GM12878 (cell line): ENCODE measurements at regions not wholly inside any gene's neighbourhood (a gene's known extent, or its start where the extent isn't known, plus 50 kb on each side); places are given as distances from the start of the nearest gene placed in this dataset.

ENCODE experiments used
- ATAC-seq: fragments of 200-7000 bp; cut with Tn5 transposase; 3 replicates; pipeline ENCODE4 v1.9.1; 2020; ENCODE audit warnings: mild to moderate bottlenecking, moderate library complexity
- BruUV-seq: library from RNA; stranded (reverse); fragments of 400-500 nt; replicated peaks from 2 replicates; lab custom pipeline; 2021; lab: Mats Ljungman, UMichigan
- CTCF ChIA-PET: fragments of 300-600 bp; sonication (Branson Sonifier 250); formaldehyde crosslinking; extraction: SDS; loops from one replicate; lab custom pipeline; 2021; ENCODE audit warnings: inconsistent platforms; lab: Yijun Ruan, JAX
- POLR2A ChIA-PET: fragments of 350-600 bp; formaldehyde crosslinking; extraction: SDS; loops from one replicate; lab custom pipeline; 2021; ENCODE audit warnings: inconsistent platforms; lab: Charles Lee
- RAD21 ChIA-PET: fragments of 300-600 bp; sonication (Branson Sonifier 250); formaldehyde crosslinking; loops from one replicate; lab custom pipeline; 2023; ENCODE audit warnings: antibody characterized with exemption; ENCODE audit not compliant: unreplicated experiment; lab: Charles Lee
- SMC1A ChIA-PET: fragments of 300-600 bp; sonication (Branson Sonifier 250); formaldehyde crosslinking; loops from one replicate; lab custom pipeline; 2023; ENCODE audit not compliant: unreplicated experiment, uncharacterized antibody; lab: Charles Lee
- DNase-seq: peaks from one replicate; pipeline ENCODE4 v3.0.0-alpha.2; 2011; ENCODE audit warnings: low read depth, low spot score
- FAIRE-seq: peaks from 3 replicates; lab custom pipeline; 2011; peaks lifted over from hg19 to GRCh38; lab: Jason Lieb, UNC
- H2AFZ ChIP-seq: 2 replicates; pipeline ENCODE4 v1.6.0; 2011; ENCODE audit warnings: low read depth, low read length, control low read depth; ENCODE audit not compliant: control insufficient read depth
- H3K27ac ChIP-seq: 2 replicates; pipeline ENCODE4 v1.5.1; 2011; ENCODE audit warnings: control low read depth; ENCODE audit not compliant: control insufficient read depth, insufficient read depth
- H3K27me3 ChIP-seq, 2 experiments: replicated peaks in 1 of 2; 2 replicates each; pipeline versions ENCODE4 v1.6.0 to v1.6.1; 2011; ENCODE audit warnings: low read length in 1 of 2; ENCODE audit not compliant: control insufficient read depth in 2 of 2, insufficient read depth in 2 of 2
- H3K36me3 ChIP-seq, 2 experiments: 2 replicates each; pipeline ENCODE4 v1.5.1; 2011; ENCODE audit warnings: low read length in 1 of 2; ENCODE audit not compliant: control insufficient read depth in 2 of 2, insufficient read depth in 2 of 2
- H3K4me1 ChIP-seq: 2 replicates; pipeline ENCODE4 v1.6.1; 2011; ENCODE audit warnings: mild to moderate bottlenecking, low read length, moderate library complexity, mixed read lengths; ENCODE audit not compliant: control insufficient read depth, insufficient read depth
- H3K4me2 ChIP-seq: 2 replicates; pipeline ENCODE4 v1.6.0; 2011; ENCODE audit warnings: control low read depth; ENCODE audit not compliant: control insufficient read depth, insufficient read depth
- H3K4me3 ChIP-seq: fragments of 200-600 bp; sonication (generic); 2 replicates; pipeline ENCODE4 v1.5.1; 2016
- H3K79me2 ChIP-seq: 2 replicates; pipeline ENCODE4 v1.6.0; 2011; ENCODE audit warnings: low read length; ENCODE audit not compliant: control insufficient read depth, insufficient read depth
- H3K9ac ChIP-seq: 2 replicates; pipeline ENCODE4 v1.8.0; 2011; ENCODE audit warnings: low read length, control low read depth, mixed read lengths; ENCODE audit not compliant: control insufficient read depth, insufficient read depth
- H3K9me3 ChIP-seq: replicated peaks from 3 replicates; pipeline ENCODE4 v1.5.1; 2011; ENCODE audit warnings: mild to moderate bottlenecking, low read length; ENCODE audit not compliant: control insufficient read depth, insufficient read depth
- H4K20me1 ChIP-seq: 2 replicates; pipeline ENCODE4 v1.6.0; 2011; ENCODE audit not compliant: control insufficient read depth, insufficient read depth
- ATF7 ChIP-seq: fragments of 450-650 bp; IDR thresholded peaks from 2 replicates; pipeline ENCODE4 v1.6.1; 2016; ENCODE audit warnings: low read depth, mild to moderate bottlenecking
- BCLAF1 ChIP-seq: fragments of 450-650 bp; IDR thresholded peaks from 2 replicates; pipeline ENCODE4 v1.6.1; 2017; ENCODE audit warnings: antibody characterized with exemption, mild to moderate bottlenecking, moderate library complexity
- CREB1 ChIP-seq: IDR thresholded peaks from 2 replicates; pipeline ENCODE4 v1.6.1; 2012; ENCODE audit warnings: low read depth, mild to moderate bottlenecking, inconsistent platforms
- E4F1 ChIP-seq: fragments of 450-650 bp; IDR thresholded peaks from 2 replicates; pipeline ENCODE4 v1.6.1; 2018; ENCODE audit warnings: borderline replicate concordance, mild to moderate bottlenecking; ENCODE audit not compliant: partially characterized antibody
- ESRRA ChIP-seq: IDR thresholded peaks from 2 replicates; pipeline ENCODE4 v1.6.1; 2012; ENCODE audit warnings: mild to moderate bottlenecking, low read length, improper control_type of control experiment
- MYB ChIP-seq: fragments of 150-350 bp; IDR thresholded peaks from 2 replicates; pipeline ENCODE4 v1.6.1; 2014; ENCODE audit warnings: mild to moderate bottlenecking, low read depth, low read length, borderline replicate concordance
- MYC ChIP-seq: IDR thresholded peaks from 2 replicates; pipeline ENCODE4 v1.6.1; 2011; ENCODE audit warnings: mild to moderate bottlenecking, low read length, moderate library complexity, inconsistent platforms; ENCODE audit not compliant: insufficient read depth, insufficient replicate concordance, insufficient read length, severe bottlenecking
- NFYB ChIP-seq: IDR thresholded peaks from 2 replicates; pipeline ENCODE4 v1.6.1; 2011; ENCODE audit warnings: low read depth, mild to moderate bottlenecking, low read length, improper control_type of control experiment, moderate library complexity; ENCODE audit not compliant: insufficient read depth
- PML ChIP-seq: IDR thresholded peaks from 2 replicates; pipeline ENCODE4 v1.6.1; 2012; ENCODE audit warnings: low read length, inconsistent platforms
- RBBP5 ChIP-seq: fragments of 200-600 bp; sonication (generic); conservative IDR thresholded peaks from 2 replicates; pipeline ENCODE4 v1.6.1; 2016
- RELA ChIP-seq: fragments of 450-650 bp; IDR thresholded peaks from 2 replicates; pipeline ENCODE4 v1.8.0; 2014; ENCODE audit warnings: borderline replicate concordance; ENCODE audit not compliant: partially characterized antibody
- RELB ChIP-seq: fragments of 450-650 bp; IDR thresholded peaks from 2 replicates; pipeline ENCODE4 v1.6.1; 2017; ENCODE audit warnings: low read depth, mild to moderate bottlenecking, moderate library complexity
- RUNX3 ChIP-seq: IDR thresholded peaks from 2 replicates; pipeline ENCODE4 v1.6.1; 2012; ENCODE audit warnings: low read length, inconsistent platforms
- SREBF2 ChIP-seq: IDR thresholded peaks from 2 replicates; pipeline ENCODE4 v1.6.1; 2012; ENCODE audit warnings: mild to moderate bottlenecking, low read length
- STAT3 ChIP-seq: IDR thresholded peaks from 2 replicates; pipeline ENCODE4 v1.6.1; 2011; ENCODE audit warnings: low read depth, low read length, improper control_type of control experiment
- SUZ12 ChIP-seq: fragments of 200-600 bp; sonication (generic); IDR thresholded peaks from one replicate; pipeline ENCODE4 v1.6.1; 2018; ENCODE audit warnings: antibody characterized with exemption, mild to moderate bottlenecking; ENCODE audit not compliant: unreplicated experiment
- TAF1 ChIP-seq: IDR thresholded peaks from 2 replicates; pipeline ENCODE4 v1.6.1; 2011; ENCODE audit warnings: mild to moderate bottlenecking, low read depth, low read length, borderline replicate concordance
- ZBED1 ChIP-seq: IDR thresholded peaks from 2 replicates; pipeline ENCODE4 v1.6.1; 2016; ENCODE audit warnings: borderline replicate concordance
- ZZZ3 ChIP-seq: IDR thresholded peaks from 2 replicates; pipeline ENCODE4 v1.6.1; 2011; ENCODE audit warnings: low read depth; ENCODE audit not compliant: control insufficient read depth, insufficient read length
- WGBS: methylation state at CpG from one replicate; pipeline ENCODE4 v1.1.6; 2016; ENCODE audit warnings: low lambda C conversion rate; ENCODE audit not compliant: insufficient replicate concordance, insufficient coverage; ENCODE audit errors: missing lambda C conversion rate; 5-methylcytosine and 5-hydroxymethylcytosine counted together
- in situ Hi-C: fragments of 300-500 bp; cut with MboI; formaldehyde crosslinking; loops from 9 replicates; pipeline ENCODE4 v1.14.3; 2018; ENCODE audit warnings: mixed read lengths
- intact Hi-C: fragments of 100-400 bp; cut with micrococcal nuclease; formaldehyde crosslinking; loops from one replicate; pipeline ENCODE4 v1.14.2; 2022; ENCODE audit not compliant: unreplicated experiment

- no peaks in the 10 kb centered on the region for H3K9me3 ChIP-seq
- 2% methylated on average over 3 of the region's 3 CpGs for WGBS
- H2AFZ ChIP-seq = no peak overlapping the region
- H3K9ac ChIP-seq = no peak overlapping the region
- H3K4me2 ChIP-seq = no peak overlapping the region
- ChIA-PET CTCF (no interaction called here), POLR2A (no interaction called here), RAD21 (no interaction called here), SMC1A (no interaction called here)
- no peak overlapping the region for H3K4me3 ChIP-seq
- no peaks in the 10 kb centered on the region for H3K27me3 ChIP-seq
- FAIRE-seq = no peak
- DNase-seq = no peak
- no peaks in the 10 kb centered on the region for H3K36me3 ChIP-seq
- no peaks in the 10 kb centered on the region for H3K4me1 ChIP-seq
- no peaks in the 10 kb centered on the region for H4K20me1 ChIP-seq
- no TSS peak for BruUV-seq
- ATAC-seq = no peak
- intact Hi-C loops (no loop called here), in situ Hi-C loops (no loop called here)
- no peaks in the 10 kb centered on the region for H3K79me2 ChIP-seq
- no peak overlapping the region for H3K27ac ChIP-seq
- no peak for TF ChIP-seq RELB
- no peak for TF ChIP-seq BCLAF1
- no peak for TF ChIP-seq CREB1
- TF ChIP-seq MYB = no peak
- no peak for TF ChIP-seq PML
- no peak for TF ChIP-seq SREBF2
- no peak for TF ChIP-seq MYC
- TF ChIP-seq E4F1 = no peak
- no peak for TF ChIP-seq RELA
- no peak for TF ChIP-seq ZBED1
- no peak for TF ChIP-seq STAT3
- TF ChIP-seq RUNX3 = no peak
- TF ChIP-seq ZZZ3 = no peak
- no peak for TF ChIP-seq TAF1
- no peak for TF ChIP-seq SUZ12
- TF ChIP-seq RBBP5 = no peak
- TF ChIP-seq ESRRA = no peak
- no peak for TF ChIP-seq ATF7
- no peak for TF ChIP-seq NFYB
Observed at GRCh38 chr10:64503429-64503828, 982.2 kb downstream of the REEP3 start.
